Neutrophil (primary cell): ENCODE measurements at regions not wholly inside any gene's neighbourhood (a gene's known extent, or its start where the extent isn't known, plus 50 kb on each side); places are given as distances from the start of the nearest gene placed in this dataset.

Experiments used
- H3K27ac ChIP-seq: fragments of 200-600 bp; sonication (generic); 2 replicates; pipeline ENCODE4 v1.5.1; 2016; ENCODE audit warnings: mild to moderate bottlenecking, moderate library complexity
- H3K27me3 ChIP-seq: fragments of 200-600 bp; sonication (generic); 2 replicates; pipeline ENCODE4 v1.6.0; 2016; ENCODE audit warnings: mild to moderate bottlenecking
- H3K36me3 ChIP-seq: fragments of 200-600 bp; sonication (generic); 2 replicates; pipeline ENCODE4 v1.5.1; 2017
- H3K4me1 ChIP-seq, 2 experiments: fragments of 200-600 bp in 1 of 2; sonication (generic) in 1 of 2; 1 replicate in 1 of 2; 2 replicates in 1 of 2; pipeline versions ENCODE4 v1.5.1 to v1.6.1; 2013 to 2016; ENCODE audit warnings: low read depth in 1 of 2, low read length in 1 of 2, mild to moderate bottlenecking in 1 of 2, moderate library complexity in 1 of 2; ENCODE audit not compliant: control insufficient read depth in 1 of 2, insufficient read depth in 1 of 2
- H3K4me3 ChIP-seq, 2 experiments: fragments of 200-600 bp in 1 of 2; sonication (generic) in 1 of 2; 1 replicate in 1 of 2; 2 replicates in 1 of 2; pipeline ENCODE4 v1.5.1; 2013 to 2016; ENCODE audit warnings: low read depth in 1 of 2, low read length in 1 of 2, mild to moderate bottlenecking in 1 of 2, moderate library complexity in 1 of 2
- H3K9me3 ChIP-seq: fragments of 200-600 bp; sonication (generic); 2 replicates; pipeline ENCODE4 v1.5.1; 2016
- TF ChIP-seq, protein P1 (sequence below): fragments of 200-600 bp; sonication (generic); IDR thresholded peaks from 2 replicates; pipeline ENCODE4 v1.5.1; 2016; ENCODE audit warnings: antibody characterized with exemption

DNA sequence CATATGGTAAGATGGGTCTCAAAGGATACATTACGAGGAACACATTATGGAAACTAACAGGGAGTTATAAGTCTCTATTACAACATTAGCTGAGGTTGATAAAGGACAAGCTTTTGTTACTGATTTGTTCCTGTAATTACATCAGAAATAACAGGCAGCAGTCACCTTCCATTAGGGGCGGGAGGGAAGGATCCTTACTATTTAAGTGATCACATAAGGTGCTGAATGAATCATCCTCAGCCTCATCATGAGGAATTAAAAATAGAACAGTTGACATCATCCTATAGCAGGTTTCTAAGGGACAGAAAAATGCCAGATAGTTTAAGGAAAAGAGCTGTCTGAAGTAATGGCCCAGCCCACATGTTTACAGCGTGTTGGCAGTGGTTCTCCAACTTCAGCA lies 86.9 kb upstream of the MGAT5 start:
- Histone ChIP-seq H3K9me3 (no peaks in the 10 kb centered on the region), H3K27ac (no peak overlapping the region), H3K27me3 (no peaks in the 10 kb centered on the region), H3K4me3 (no peak overlapping the region), H3K36me3 (no peaks in the 10 kb centered on the region), H3K4me1 (peaks cover 12 to 16% of the 10 kb centered on the region in 2 experiments)
- TF ChIP-seq, protein P1, sequence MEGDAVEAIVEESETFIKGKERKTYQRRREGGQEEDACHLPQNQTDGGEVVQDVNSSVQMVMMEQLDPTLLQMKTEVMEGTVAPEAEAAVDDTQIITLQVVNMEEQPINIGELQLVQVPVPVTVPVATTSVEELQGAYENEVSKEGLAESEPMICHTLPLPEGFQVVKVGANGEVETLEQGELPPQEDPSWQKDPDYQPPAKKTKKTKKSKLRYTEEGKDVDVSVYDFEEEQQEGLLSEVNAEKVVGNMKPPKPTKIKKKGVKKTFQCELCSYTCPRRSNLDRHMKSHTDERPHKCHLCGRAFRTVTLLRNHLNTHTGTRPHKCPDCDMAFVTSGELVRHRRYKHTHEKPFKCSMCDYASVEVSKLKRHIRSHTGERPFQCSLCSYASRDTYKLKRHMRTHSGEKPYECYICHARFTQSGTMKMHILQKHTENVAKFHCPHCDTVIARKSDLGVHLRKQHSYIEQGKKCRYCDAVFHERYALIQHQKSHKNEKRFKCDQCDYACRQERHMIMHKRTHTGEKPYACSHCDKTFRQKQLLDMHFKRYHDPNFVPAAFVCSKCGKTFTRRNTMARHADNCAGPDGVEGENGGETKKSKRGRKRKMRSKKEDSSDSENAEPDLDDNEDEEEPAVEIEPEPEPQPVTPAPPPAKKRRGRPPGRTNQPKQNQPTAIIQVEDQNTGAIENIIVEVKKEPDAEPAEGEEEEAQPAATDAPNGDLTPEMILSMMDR: no peak

DNA sequence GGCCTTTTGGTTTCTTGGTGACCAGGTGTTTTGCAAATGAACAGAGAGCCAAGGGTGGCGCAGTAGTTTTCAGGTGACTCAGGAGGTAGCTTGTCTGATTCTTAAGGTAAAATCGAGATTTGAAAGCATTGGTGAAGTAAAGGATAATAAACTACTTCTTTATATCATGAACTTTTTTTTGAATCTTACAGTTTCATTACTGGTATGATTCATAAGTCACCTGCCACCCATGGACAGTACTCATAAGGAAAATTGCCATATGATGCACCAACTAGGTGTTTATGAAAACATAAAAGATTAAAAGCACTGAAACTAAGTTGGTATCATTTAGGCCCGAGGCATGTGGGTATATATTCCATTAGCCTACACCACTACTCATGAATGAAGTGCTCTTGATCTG lies 84.1 kb upstream of the MGAT5 start:
- Histone ChIP-seq H3K27ac (no peak overlapping the region), H3K9me3 (no peaks in the 10 kb centered on the region), H3K36me3 (no peaks in the 10 kb centered on the region), H3K27me3 (no peaks in the 10 kb centered on the region), H3K4me1 (peaks cover 12 to 18% of the 10 kb centered on the region in 2 experiments), H3K4me3 (no peak overlapping the region)
- TF ChIP-seq, protein P1: no peak

DNA sequence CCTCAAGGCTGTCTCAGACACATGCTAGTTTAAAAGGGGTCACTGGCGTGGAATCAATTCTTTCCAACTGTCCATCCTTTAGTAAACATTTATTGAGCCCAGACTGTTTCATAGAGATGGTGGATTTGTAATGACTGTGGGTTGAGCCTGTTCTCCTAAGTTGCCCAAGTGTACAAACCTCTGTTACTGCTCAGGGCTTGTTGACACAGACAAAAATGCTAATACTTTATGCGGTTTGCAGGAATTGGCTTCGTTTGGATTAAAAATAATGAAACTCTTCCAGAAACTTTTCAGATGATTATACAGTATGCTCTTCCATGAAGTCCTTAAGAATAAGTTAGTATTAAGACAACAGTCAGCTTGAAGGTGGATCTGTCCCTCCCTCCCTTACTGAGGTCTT lies 83.6 kb upstream of the MGAT5 start:
- Histone ChIP-seq H3K27me3 (no peaks in the 10 kb centered on the region), H3K36me3 (no peaks in the 10 kb centered on the region), H3K27ac (no peak overlapping the region), H3K9me3 (no peaks in the 10 kb centered on the region), H3K4me1 (peaks cover 17 to 24% of the 10 kb centered on the region in 2 experiments), H3K4me3 (no peak overlapping the region)
- TF ChIP-seq, protein P1: no peak

DNA sequence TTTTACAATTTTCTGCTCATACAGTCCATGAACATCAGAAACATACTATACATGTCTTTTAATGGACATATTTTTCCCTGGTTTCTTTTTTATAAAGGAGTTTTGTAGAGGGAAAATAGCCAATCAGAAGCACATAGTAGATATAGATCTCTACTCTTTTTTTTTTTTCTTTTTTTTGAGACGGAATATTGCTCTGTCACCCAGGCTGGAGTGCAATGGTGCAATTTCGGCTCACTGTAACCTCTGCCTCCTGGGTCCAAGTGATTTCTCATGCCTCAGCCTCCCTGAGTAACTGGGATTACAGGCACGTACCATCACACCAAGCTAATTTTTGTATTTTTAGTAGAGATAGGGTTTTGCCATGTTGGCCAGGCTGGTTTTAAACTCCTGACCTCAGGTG lies 83.2 kb upstream of the MGAT5 start:
- H3K4me3 ChIP-seq: no peak overlapping the region
- no peaks in the 10 kb centered on the region for H3K27me3 ChIP-seq
- no peak overlapping the region for H3K27ac ChIP-seq
- TF ChIP-seq, protein P1: no peak
- no peaks in the 10 kb centered on the region for H3K36me3 ChIP-seq
- no peaks in the 10 kb centered on the region for H3K9me3 ChIP-seq
- peaks cover 21 to 28% of the 10 kb centered on the region in 2 experiments for H3K4me1 ChIP-seq

DNA sequence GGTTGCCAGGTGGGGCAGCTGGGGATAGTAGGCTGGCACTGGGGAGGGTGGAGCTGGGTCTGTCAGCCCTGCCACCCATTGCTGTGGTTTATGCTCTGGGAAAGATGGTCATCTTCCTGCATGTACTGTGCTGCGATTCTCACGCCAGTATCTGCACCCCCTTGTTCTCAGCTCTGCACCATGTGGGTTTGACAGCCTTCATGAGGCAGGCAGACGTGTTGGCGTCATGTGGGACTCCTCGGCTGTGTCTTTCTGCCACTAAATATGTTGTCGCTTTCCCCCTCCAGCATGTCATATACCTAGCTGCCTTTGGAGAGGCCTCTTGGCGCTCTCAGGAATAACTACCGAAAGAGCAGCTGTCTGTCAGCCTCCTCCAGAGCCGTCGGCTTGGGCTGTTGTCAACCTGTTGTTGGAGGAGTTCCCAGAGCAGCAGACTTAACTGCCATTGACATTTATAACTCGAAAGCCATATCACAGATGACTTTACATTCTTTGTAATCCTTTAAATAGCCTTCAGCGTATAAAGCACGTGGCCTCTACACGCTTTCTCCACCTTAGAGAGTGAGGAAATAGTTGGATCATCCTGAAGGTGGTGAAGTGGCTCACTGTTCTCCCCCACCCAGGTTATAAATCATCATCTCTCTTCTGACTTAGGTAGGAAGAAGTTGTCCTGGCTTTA lies 80.4 kb upstream of the MGAT5 start:
- H3K4me1 ChIP-seq: peaks cover 49 to 53% of the 10 kb centered on the region in 2 experiments
- TF ChIP-seq, protein P1: no peak
- no peaks in the 10 kb centered on the region for H3K9me3 ChIP-seq
- H3K4me3 ChIP-seq: no peak overlapping the region
- H3K36me3 ChIP-seq: no peaks in the 10 kb centered on the region
- no peaks in the 10 kb centered on the region for H3K27me3 ChIP-seq
- H3K27ac ChIP-seq: no peak overlapping the region
